Left cardiac atrium (tissue), 4 donors: ENCODE measurements at regions not wholly inside any gene's neighbourhood (a gene's known extent, or its start where the extent isn't known, plus 50 kb on each side); places are given as distances from the start of the nearest gene placed in this dataset.
"Not testable (repeated sequence)": the region's sequence is repeated elsewhere in the genome, so short reads cannot be mapped to it uniquely, and the experiment has no call there.

Experiments
- ATAC-seq, 2 donors: fragments of 200-7000 bp; cut with Tn5 transposase; one replicate each; pipeline ENCODE4 v1.9.1; 2020; ENCODE audit warnings: mild to moderate bottlenecking in 2 of 2, moderate library complexity in 2 of 2
- DNase-seq: peaks from one replicate; pipeline ENCODE4 v3.0.0-alpha.2; 2020
- intact Hi-C, 2 donors: fragments of 100-400 bp; cut with DNase I; formaldehyde crosslinking; loops; one replicate each; pipeline versions ENCODE4 v1.14.1 to v1.15.1; 2022 to 2023
- donor health status: DM: no; HTN: yes; CAD: no.
- donor health status: DM: no; HTN: yes; CAD: no; lungs with severe emphysema.
- donor health status: DM: yes; HTN: yes; CAD: no.
- donor health status: Dilated cardiomyopathy.

GRCh38 chr6:139960671-139961070 is 586.2 kb upstream of the CITED2 start:
- intact Hi-C loops = loop anchor here in 1 of 2 donors (5.0 to 10.0 kb wide), 2 partner anchors 196 to 588 kb away; partner anchors contain the start of gene CITED2

DNA sequence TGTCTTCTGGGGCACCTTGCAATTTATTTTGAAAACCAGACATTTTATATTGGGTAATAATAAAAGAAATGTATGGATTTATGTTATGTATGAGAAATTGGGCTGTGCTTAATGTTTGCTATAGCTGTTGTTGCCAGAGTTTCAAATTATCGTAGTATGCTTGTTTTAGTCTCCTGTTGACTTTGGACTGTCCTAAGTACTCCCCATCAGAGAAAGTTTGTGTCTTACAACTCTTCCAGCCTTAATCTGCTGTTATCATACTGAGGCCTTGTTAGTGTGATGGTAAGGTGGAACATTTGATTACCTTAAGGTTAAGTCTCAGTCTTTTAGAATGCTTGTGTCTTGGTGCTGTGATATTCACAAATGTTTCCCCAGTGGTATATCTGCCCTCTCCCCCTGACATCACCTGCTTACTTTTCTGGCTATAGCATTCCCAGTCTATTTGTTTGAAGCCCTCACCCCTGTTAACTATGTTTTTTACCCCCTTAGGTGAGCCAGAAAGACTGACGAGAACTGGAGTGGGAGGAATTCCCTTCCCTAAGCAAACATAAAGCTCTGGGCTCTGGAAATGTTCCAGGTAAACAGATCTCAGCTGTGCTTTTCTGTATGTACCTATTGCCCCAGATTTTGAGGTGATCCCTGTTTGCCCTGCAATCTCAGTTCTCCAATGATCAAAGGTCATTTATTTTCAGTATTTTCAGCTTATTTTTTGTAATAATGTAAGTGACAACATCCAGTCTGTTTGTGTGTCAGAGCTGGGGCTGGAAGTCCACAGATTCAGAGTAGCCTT is 581.1 kb upstream of the CITED2 start:
- ATAC-seq (no peak), DNase-seq (no peak)
- intact Hi-C loops = no loop called here

More at GRCh38 chr6:139960671-139961070, 586.2 kb upstream of the CITED2 start:
- DNase-seq = no peak
- ATAC-seq = no peak

GRCh38 chr6:139954463-139955071 is 580.1 kb upstream of the CITED2 start:
- intact Hi-C loops = no loop called here
- ATAC-seq = no peak
- DNase-seq = no peak

DNA sequence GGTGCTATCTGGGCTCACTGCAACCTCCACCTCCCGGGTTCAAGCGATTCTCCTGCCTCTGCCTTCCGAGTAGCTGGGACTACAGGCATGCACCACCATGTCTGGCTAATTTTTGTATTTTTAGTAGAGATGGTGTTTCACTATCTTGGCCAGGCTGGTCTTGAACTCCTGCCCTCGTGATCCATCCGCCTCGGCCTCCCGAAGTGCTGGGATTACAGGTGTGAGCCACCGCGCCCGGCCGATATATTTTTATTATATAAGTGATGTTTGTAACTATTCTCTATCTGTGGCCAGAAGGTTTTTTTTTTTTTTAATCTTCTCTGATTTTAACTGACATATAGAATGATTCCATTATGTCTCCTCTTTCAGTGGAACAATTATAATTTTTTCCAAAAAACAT is 579.3 kb upstream of the CITED2 start:
- ATAC-seq, intact Hi-C loops, DNase-seq: not testable (repeated sequence)

DNA sequence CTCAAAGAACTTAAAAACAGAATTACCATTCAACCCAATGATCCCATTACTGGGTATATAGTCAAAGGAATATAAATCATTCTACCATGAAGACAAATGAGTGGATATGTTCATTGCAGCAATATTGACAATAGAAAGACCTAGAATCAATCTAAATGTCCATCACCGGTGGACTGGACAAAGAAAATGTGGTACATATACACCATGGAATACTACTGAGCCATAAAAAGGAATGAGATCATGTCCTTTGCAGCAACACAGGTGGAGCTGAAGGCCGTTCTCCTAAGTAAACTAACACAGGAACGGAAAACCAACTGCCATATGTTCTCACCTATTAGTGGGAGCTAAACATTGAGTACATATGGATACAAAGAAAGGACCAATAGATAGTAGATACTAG is 576.7 kb upstream of the CITED2 start:
- ATAC-seq (no peak), DNase-seq (no peak)
- intact Hi-C loops = no loop called here

- ATAC-seq = no peak
- intact Hi-C loops = no loop called here
- no peak for DNase-seq
These were observed 570.5 kb upstream of the CITED2 start for GRCh38 chr6:139944976-139945375.

DNA sequence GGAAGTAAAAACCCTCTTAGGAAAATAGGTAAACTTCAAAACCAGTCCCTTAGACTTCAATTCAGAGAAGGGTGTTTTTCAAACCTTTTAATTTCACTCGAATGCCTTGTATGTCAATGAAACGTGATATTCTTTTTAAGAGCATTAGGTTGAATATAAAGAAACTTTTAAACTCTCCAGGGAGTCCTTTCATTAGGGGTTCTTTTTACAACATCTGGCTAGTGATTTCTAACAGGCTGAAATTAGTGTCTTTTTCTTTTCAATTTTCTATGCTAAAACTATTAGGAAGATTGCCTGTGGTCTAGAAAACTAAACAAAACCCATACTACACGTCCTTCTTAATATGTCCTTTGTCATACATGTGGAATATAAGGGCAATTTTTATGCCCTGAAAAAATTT is 569.7 kb upstream of the CITED2 start:
- DNase-seq = no peak
- intact Hi-C loops = no loop called here
- no peak for ATAC-seq

DNA sequence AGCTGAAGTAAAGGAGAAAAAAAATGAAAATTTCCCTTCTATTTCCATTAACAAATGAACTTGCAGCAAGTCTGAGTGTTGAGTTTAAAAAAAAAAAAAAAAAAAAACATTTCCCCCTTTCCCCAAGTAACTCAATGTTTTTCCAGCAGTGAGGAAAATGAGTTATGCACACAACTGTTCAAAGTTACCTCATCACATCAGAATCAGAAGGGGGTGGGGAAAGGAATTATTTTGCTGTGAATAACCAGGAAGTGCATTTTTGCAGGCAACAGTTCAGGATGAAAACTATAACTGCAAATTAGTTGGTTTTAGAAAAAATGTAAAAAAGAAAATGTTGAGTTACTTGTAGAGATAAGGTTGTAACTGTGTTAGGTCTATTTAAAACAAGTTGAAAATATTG is 568.9 kb upstream of the CITED2 start:
- intact Hi-C loops = no loop called here
- ATAC-seq = peak in 1 of 2 donors; percentile 68
- no peak for DNase-seq

GRCh38 chr6:139942331-139942730 is 567.9 kb upstream of the CITED2 start:
- intact Hi-C loops = no loop called here
- DNase-seq (no peak), ATAC-seq (no peak)

GRCh38 chr6:139941826-139942225 is 567.4 kb upstream of the CITED2 start:
- intact Hi-C loops = no loop called here
- ATAC-seq = no peak

DNA sequence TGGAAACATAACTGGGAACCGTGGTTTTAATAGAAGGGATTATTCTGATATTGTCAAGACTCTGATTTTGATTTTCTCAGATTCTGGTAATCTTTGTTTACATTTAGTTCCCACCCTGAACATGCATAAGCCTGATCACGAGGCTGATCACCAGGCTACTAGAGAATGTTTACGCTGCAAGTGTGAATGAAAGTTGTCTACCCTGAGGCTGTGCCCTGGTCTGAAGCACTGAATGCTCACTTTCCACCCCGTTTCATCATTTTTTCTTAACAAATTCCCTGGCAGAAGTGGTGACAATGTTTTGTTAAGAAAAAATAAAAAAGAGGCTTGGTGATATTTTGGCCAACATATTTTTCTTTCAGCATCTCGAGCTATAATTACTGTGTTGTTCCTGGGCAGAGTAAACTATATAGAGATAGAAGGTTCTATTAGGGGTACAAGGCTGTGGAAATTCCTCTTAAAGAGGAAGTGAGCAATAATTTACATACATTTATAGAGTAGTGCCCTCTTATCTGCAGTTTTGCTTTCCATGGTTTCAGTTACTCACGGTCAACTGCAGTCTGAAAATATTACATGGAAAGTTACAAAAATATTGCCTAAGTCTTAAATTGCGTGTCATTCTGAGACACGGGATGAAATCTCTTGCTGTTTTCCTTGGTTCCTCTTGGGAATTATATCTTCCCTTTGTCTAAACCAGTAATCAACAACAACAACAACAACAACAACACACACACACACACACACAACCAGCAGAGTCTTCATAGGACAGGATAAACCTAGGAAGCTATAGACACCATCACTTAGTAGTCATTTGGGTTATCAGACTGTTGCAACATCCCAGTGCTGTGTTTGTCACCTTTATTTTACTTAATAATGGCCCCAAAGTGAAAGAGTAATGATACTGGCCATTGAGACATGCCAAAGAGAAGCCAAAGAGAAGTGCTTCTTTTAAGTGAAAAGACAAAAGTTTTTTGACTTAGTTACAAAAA is 566.6 kb upstream of the CITED2 start:
- ATAC-seq = peak in 1 of 2 donors; percentile 67
- no peak for DNase-seq
- intact Hi-C loops = no loop called here

More at GRCh38 chr6:139941826-139942225, 567.4 kb upstream of the CITED2 start:
- no peak for DNase-seq

GRCh38 chr6:139939189-139939979 is 564.9 kb upstream of the CITED2 start:
- ATAC-seq (no peak), DNase-seq (no peak)
- intact Hi-C loops = no loop called here

DNA sequence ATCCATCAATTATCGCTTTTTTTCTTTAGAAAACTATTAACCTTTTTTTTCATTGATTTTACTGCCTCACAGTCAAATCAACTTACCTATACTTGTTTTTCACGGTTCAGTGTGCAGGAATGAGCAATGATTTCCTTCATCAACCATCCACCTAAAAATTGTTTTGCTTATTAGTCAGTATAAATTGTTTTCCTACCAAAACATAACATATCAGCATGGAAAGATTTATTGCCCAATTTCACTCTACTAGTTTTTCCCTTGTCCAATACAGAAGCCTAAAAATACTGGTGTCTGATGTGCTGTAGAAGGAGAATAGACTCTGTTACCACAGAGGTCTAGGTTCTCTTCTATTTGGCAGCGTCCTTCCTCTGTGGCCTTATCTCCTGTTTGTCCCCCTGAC is 558.2 kb upstream of the CITED2 start:
- ATAC-seq (peak in 1 of 2 donors; percentile 62), DNase-seq (no peak)
- intact Hi-C loops = no loop called here

- intact Hi-C loops = no loop called here
- ATAC-seq (no peak), DNase-seq (no peak)
These were observed 557.3 kb upstream of the CITED2 start for GRCh38 chr6:139931747-139932146.

DNA sequence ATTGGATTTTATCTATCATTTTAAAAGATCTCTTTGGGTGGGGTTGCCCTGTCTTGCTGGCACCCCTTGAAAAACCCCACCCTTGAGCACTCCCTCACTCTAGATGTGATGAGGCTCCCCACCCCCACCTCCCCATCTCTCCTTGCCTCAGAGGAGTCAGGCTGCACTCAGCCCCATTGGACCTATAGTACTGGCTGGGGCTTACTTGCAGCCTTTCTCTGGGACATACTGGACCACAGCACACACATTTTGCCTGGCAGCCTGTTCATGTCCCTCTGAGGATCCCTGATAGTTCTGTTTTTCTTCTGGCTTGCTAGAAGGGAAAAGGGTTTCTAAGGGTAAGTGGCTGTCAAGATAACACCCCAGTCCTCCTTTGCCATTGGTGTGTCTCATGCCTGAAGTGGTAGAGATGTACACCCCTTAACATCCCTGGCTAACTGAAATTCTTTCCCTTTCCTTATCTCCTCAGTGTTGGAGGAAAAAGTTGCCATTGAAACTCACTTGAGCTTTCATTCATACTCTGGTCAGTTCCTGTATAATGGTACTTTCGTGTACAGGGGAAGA is 553.4 kb upstream of the CITED2 start:
- peak; percentile 38 to 66 for ATAC-seq
- intact Hi-C loops = no loop called here
- DNase-seq = no peak

DNA sequence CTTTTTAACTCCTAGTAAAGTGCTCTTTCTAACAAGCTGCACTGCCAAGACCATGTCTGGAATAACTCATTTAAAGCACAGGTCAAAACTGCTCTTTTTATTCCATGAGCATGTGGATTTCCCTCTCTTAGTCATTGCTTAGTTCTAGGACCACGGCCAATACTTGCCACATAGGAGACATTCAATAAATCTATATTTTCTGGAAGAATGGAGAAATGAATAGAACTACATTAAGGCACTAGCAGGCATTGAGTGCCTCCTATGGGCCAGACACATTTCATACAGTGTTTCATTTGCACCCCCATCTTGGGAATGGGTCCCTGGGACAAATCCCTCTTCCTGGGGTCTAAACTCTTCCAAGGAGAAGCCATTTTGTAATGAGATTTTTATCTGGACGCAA is 552.8 kb upstream of the CITED2 start:
- intact Hi-C loops = no loop called here
- DNase-seq = no peak
- peak in 1 of 2 donors; percentile 31 for ATAC-seq

- DNase-seq = no peak
- no peak for ATAC-seq
- intact Hi-C loops = no loop called here
These were observed 552.3 kb upstream of the CITED2 start for GRCh38 chr6:139926711-139927110.

- intact Hi-C loops = no loop called here
- peak; percentile 38 to 84 for ATAC-seq
- DNase-seq = no peak
These were observed 551.6 kb upstream of the CITED2 start for GRCh38 chr6:139925894-139926641.
